Nephron progenitor cell (in vitro differentiated cells): ENCODE measurements at regions not wholly inside any gene's neighbourhood (a gene's known extent, or its start where the extent isn't known, plus 50 kb on each side); places are given as distances from the start of the nearest gene placed in this dataset.

Experiments used
- DNase-seq: peaks from one replicate; pipeline ENCODE4 v3.0.0; 2021
- H3K27ac Mint-ChIP-seq: 2 replicates; pipeline ENCODE4 v1.8.0; 2021; ENCODE audit warnings: mild to moderate bottlenecking, moderate library complexity, mixed read lengths
- H3K27me3 Mint-ChIP-seq: 2 replicates; pipeline ENCODE4 v1.8.0; 2021; ENCODE audit warnings: mild to moderate bottlenecking, low read depth, mixed read lengths; ENCODE audit not compliant: poor library complexity
- H3K36me3 Mint-ChIP-seq: 2 replicates; pipeline ENCODE4 v1.8.0; 2021; ENCODE audit warnings: low read depth, mixed read lengths
- H3K4me1 Mint-ChIP-seq: 2 replicates; pipeline ENCODE4 v1.8.0; 2021; ENCODE audit warnings: mixed read lengths
- H3K4me3 Mint-ChIP-seq: 2 replicates; pipeline ENCODE4 v1.8.0; 2021; ENCODE audit warnings: mild to moderate bottlenecking, moderate library complexity, mixed read lengths
- H3K9me3 Mint-ChIP-seq: 2 replicates; pipeline ENCODE4 v1.8.0; 2021; ENCODE audit warnings: mild to moderate bottlenecking, moderate library complexity, mixed read lengths
- CTCF ChIP-seq: fragments of 200-600 bp; sonication (generic); IDR thresholded peaks from 2 replicates; pipeline ENCODE4 v1.5.0; 2021; ENCODE audit warnings: antibody characterized with exemption

GRCh38 chr2:21268878-21269224 lies 145.1 kb downstream of the TDRD15 start:
- H3K9me3 Mint-ChIP-seq: no peaks in the 10 kb centered on the region
- H3K4me3 Mint-ChIP-seq: no peak overlapping the region
- TF ChIP-seq CTCF: no peak
- H3K4me1 Mint-ChIP-seq: peaks cover 43% of the 10 kb centered on the region
- no peak for DNase-seq
- no peak overlapping the region for H3K27ac Mint-ChIP-seq
- peaks cover 21% of the 10 kb centered on the region for H3K27me3 Mint-ChIP-seq
- H3K36me3 Mint-ChIP-seq: no peaks in the 10 kb centered on the region

GRCh38 chr2:21269382-21269781 lies 145.6 kb downstream of the TDRD15 start:
- Mint-ChIP-seq H3K4me1 (peaks cover 43% of the 10 kb centered on the region), H3K27me3 (peaks cover 18% of the 10 kb centered on the region), H3K4me3 (no peak overlapping the region), H3K36me3 (no peaks in the 10 kb centered on the region), H3K9me3 (no peaks in the 10 kb centered on the region), H3K27ac (no peak overlapping the region)
- no peak for TF ChIP-seq CTCF
- DNase-seq: no peak

GRCh38 chr2:21270083-21270491 lies 146.3 kb downstream of the TDRD15 start:
- Mint-ChIP-seq H3K27ac (no peak overlapping the region), H3K9me3 (no peaks in the 10 kb centered on the region), H3K27me3 (peaks cover 14% of the 10 kb centered on the region), H3K36me3 (no peaks in the 10 kb centered on the region), H3K4me1 (peaks cover 43% of the 10 kb centered on the region), H3K4me3 (no peak overlapping the region)
- DNase-seq: no peak
- TF ChIP-seq CTCF: no peak

GRCh38 chr2:21270708-21271122 lies 146.9 kb downstream of the TDRD15 start:
- no peaks in the 10 kb centered on the region for H3K36me3 Mint-ChIP-seq
- H3K4me1 Mint-ChIP-seq: peaks cover 47% of the 10 kb centered on the region
- TF ChIP-seq CTCF: no peak
- no peak for DNase-seq
- H3K27me3 Mint-ChIP-seq: peaks cover 13% of the 10 kb centered on the region
- no peak overlapping the region for H3K4me3 Mint-ChIP-seq
- no peak overlapping the region for H3K27ac Mint-ChIP-seq
- H3K9me3 Mint-ChIP-seq: no peaks in the 10 kb centered on the region

- no peak for TF ChIP-seq CTCF
- Mint-ChIP-seq H3K27ac (no peak overlapping the region), H3K4me3 (no peak overlapping the region), H3K27me3 (peaks cover 14% of the 10 kb centered on the region), H3K9me3 (no peaks in the 10 kb centered on the region), H3K36me3 (no peaks in the 10 kb centered on the region), H3K4me1 (peaks cover 28% of the 10 kb centered on the region)
- no peak for DNase-seq
Measured at GRCh38 chr2:21276163-21276562, 152.4 kb downstream of the TDRD15 start.

- no peaks in the 10 kb centered on the region for H3K36me3 Mint-ChIP-seq
- DNase-seq: no peak
- peaks cover 24% of the 10 kb centered on the region for H3K4me1 Mint-ChIP-seq
- H3K27ac Mint-ChIP-seq: no peak overlapping the region
- H3K4me3 Mint-ChIP-seq: no peak overlapping the region
- no peaks in the 10 kb centered on the region for H3K9me3 Mint-ChIP-seq
- no peak for TF ChIP-seq CTCF
- H3K27me3 Mint-ChIP-seq: peaks cover 18% of the 10 kb centered on the region
Measured at GRCh38 chr2:21277068-21278056, 153.6 kb downstream of the TDRD15 start.
